OCI-LY3 (cell line): ENCODE measurements at regions not wholly inside any gene's neighbourhood (a gene's known extent, or its start where the extent isn't known, plus 50 kb on each side); places are given as distances from the start of the nearest gene placed in this dataset.

Experiments
- CTCF ChIP-seq: fragments of 200-600, 300-600 bp; sonication (generic); IDR thresholded peaks from 2 replicates; pipeline ENCODE4 v1.5.1; 2014; ENCODE audit warnings: antibody characterized with exemption, low read length, low read depth
- EZH2phosphoT487 ChIP-seq: fragments of 200-600 bp; shearing (Covaris generic); IDR thresholded peaks from 2 replicates; pipeline ENCODE4 v1.6.1; 2018; ENCODE audit warnings: antibody characterized with exemption, mixed run types, low read depth

- TF ChIP-seq CTCF (no peak), EZH2phosphoT487 (peak; percentile 94)
These were observed 1383.2 kb downstream of the BRD1 start for GRCh38 chr22:48444320-48445112.
